ENCODE measurements at regions not wholly inside any gene's neighbourhood (a gene's known extent, or its start where the extent isn't known, plus 50 kb on each side); places are given as distances from the start of the nearest gene placed in this dataset.

DNA sequence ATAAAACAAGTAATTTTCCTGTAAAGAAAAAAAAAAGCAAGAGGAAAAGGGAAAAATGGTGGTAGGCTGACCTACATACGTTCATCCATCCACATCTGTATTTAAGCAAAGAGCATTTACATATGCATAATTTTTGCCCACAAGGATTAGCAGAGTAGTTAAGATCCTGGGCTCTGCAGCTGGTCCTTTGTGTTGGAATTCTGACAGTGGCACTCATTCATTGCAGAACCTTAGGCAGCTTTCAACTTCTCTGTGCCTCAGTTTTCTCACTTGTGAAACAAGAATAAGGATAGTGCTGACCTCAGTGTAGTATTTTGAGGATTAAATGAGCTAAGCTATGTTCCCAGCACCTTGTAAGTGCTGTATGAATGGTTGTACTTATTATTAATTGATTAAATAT lies 211.3 kb downstream of the ARL4C start:
- H3K36me3 ChIP-seq (ENCODE audit: control insufficient read depth in 1 of 2, insufficient read depth in 2 of 2, low read length in 2 of 2) = no peaks in the 10 kb centered on the region
- no peak overlapping the region for H3K4me3 ChIP-seq (replicated peaks in 1 of 2; ENCODE audit: low read depth in 1 of 2, low read length in 2 of 2)
- DNase-seq (ENCODE audit: low read depth, low spot score) = no peak
- H2AFZ ChIP-seq (ENCODE audit: low read depth, low read length, poor library complexity, severe bottlenecking) = no peak overlapping the region
- peaks cover 7 to 21% of the 10 kb centered on the region in 2 experiments; a peak in 3 of 4 replicates for H3K4me1 ChIP-seq (ENCODE audit: control insufficient read depth in 1 of 2, insufficient read depth in 2 of 2, low read length in 2 of 2)
- no peaks in the 10 kb centered on the region for H3K27me3 ChIP-seq (ENCODE audit: insufficient read depth, low read length)
- no peak overlapping the region for H3K4me2 ChIP-seq (ENCODE audit: low read length)
- no peaks in the 10 kb centered on the region for H4K20me1 ChIP-seq (ENCODE audit: insufficient read depth)
- H3K79me2 ChIP-seq (ENCODE audit: insufficient read depth, low read length) = no peaks in the 10 kb centered on the region
- H3K9me3 ChIP-seq (ENCODE audit: control insufficient read depth in 1 of 2, insufficient read depth in 1 of 2, low read depth in 1 of 2, low read length in 2 of 2) = no peaks in the 10 kb centered on the region
- no peaks in the 10 kb centered on the region for H3K9me2 ChIP-seq (ENCODE audit: insufficient read depth)
- CTCF ChIA-PET = interaction anchor here (1.1 kb wide), 1 partner anchor 8 kb away, joined by 4 read pairs; no protein-coding TSS in a partner anchor
- RAD21 ChIA-PET (ENCODE audit: low non-redundant PET in 1 of 2, low total read pairs in 2 of 2, uncharacterized antibody in 2 of 2, unreplicated experiment in 2 of 2) = interaction anchor here in 1 of 2 experiments (0.6 kb wide), 1 partner anchor 25 kb away, joined by 8 read pairs; no protein-coding TSS in a partner anchor
- no peak overlapping the region for H3K27ac ChIP-seq (ENCODE audit: low read depth, low read length)
- POLR2A ChIA-PET = no interaction called here
- H3K9ac ChIP-seq (ENCODE audit: low read length) = no peak overlapping the region
- BruUV-seq (replicated peaks) = no TSS peak
- intact Hi-C loops (cut with micrococcal nuclease) = loop anchor here (10.0 kb wide), 1 partner anchor 829 kb away; no protein-coding TSS in a partner anchor
- ATAC-seq = no peak
- TF ChIP-seq TCF7L2 (IDR thresholded peaks at IDR 0.05; ENCODE audit: borderline replicate concordance, extremely low read depth, insufficient read depth, insufficient read length) (no peak), EGR1 (IDR thresholded peaks at IDR 0.05; ENCODE audit: low read depth) (no peak), ELF1 (IDR thresholded peaks at IDR 0.05; ENCODE audit: borderline replicate concordance, low read depth) (no peak), JUND (IDR thresholded peaks at IDR 0.05) (no peak), RAD21 (IDR thresholded peaks at IDR 0.05; ENCODE audit: low read depth) (no peak), ZNF274 (IDR thresholded peaks at IDR 0.05; ENCODE audit: low read depth, low read length) (no peak), FOSL1 (IDR thresholded peaks at IDR 0.05; ENCODE audit: low read depth) (no peak), ZFX (IDR thresholded peaks at IDR 0.05) (no peak), CBX3 (IDR thresholded peaks at IDR 0.05; ENCODE audit: low read depth) (no peak), POLR2A (IDR thresholded peaks at IDR 0.05; ENCODE audit: borderline replicate concordance, extremely low read depth, insufficient read depth, insufficient read length) (no peak)
- TF ChIP-seq, protein P1, sequence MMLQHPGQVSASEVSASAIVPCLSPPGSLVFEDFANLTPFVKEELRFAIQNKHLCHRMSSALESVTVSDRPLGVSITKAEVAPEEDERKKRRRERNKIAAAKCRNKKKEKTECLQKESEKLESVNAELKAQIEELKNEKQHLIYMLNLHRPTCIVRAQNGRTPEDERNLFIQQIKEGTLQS (IDR thresholded peaks at IDR 0.05) = no peak
- TF ChIP-seq, protein P2, sequence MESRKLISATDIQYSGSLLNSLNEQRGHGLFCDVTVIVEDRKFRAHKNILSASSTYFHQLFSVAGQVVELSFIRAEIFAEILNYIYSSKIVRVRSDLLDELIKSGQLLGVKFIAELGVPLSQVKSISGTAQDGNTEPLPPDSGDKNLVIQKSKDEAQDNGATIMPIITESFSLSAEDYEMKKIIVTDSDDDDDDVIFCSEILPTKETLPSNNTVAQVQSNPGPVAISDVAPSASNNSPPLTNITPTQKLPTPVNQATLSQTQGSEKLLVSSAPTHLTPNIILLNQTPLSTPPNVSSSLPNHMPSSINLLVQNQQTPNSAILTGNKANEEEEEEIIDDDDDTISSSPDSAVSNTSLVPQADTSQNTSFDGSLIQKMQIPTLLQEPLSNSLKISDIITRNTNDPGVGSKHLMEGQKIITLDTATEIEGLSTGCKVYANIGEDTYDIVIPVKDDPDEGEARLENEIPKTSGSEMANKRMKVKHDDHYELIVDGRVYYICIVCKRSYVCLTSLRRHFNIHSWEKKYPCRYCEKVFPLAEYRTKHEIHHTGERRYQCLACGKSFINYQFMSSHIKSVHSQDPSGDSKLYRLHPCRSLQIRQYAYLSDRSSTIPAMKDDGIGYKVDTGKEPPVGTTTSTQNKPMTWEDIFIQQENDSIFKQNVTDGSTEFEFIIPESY (IDR thresholded peaks at IDR 0.05; ENCODE audit: extremely low read depth, insufficient replicate concordance, low read length) = no peak
- TF ChIP-seq, protein P3, sequence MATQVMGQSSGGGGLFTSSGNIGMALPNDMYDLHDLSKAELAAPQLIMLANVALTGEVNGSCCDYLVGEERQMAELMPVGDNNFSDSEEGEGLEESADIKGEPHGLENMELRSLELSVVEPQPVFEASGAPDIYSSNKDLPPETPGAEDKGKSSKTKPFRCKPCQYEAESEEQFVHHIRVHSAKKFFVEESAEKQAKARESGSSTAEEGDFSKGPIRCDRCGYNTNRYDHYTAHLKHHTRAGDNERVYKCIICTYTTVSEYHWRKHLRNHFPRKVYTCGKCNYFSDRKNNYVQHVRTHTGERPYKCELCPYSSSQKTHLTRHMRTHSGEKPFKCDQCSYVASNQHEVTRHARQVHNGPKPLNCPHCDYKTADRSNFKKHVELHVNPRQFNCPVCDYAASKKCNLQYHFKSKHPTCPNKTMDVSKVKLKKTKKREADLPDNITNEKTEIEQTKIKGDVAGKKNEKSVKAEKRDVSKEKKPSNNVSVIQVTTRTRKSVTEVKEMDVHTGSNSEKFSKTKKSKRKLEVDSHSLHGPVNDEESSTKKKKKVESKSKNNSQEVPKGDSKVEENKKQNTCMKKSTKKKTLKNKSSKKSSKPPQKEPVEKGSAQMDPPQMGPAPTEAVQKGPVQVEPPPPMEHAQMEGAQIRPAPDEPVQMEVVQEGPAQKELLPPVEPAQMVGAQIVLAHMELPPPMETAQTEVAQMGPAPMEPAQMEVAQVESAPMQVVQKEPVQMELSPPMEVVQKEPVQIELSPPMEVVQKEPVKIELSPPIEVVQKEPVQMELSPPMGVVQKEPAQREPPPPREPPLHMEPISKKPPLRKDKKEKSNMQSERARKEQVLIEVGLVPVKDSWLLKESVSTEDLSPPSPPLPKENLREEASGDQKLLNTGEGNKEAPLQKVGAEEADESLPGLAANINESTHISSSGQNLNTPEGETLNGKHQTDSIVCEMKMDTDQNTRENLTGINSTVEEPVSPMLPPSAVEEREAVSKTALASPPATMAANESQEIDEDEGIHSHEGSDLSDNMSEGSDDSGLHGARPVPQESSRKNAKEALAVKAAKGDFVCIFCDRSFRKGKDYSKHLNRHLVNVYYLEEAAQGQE (IDR thresholded peaks at IDR 0.05; ENCODE audit: low read depth) = no peak
- TF ChIP-seq, protein P4, sequence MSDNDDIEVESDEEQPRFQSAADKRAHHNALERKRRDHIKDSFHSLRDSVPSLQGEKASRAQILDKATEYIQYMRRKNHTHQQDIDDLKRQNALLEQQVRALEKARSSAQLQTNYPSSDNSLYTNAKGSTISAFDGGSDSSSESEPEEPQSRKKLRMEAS (IDR thresholded peaks at IDR 0.05) = no peak

All from HCT116 (cell line).